HG03095 (cell line): ENCODE measurements at regions not wholly inside any gene's neighbourhood (a gene's known extent, or its start where the extent isn't known, plus 50 kb on each side); places are given as distances from the start of the nearest gene placed in this dataset.
"Not testable (repeated sequence)": the region's sequence is repeated elsewhere in the genome, so short reads cannot be mapped to it uniquely, and the experiment has no call there.

Experiments used
- ATAC-seq: cut with Tn5 transposase; IDR thresholded peaks from one replicate; pipeline ENCODE4 v1.9.1; 2021; ENCODE audit warnings: moderate library complexity; ENCODE audit not compliant: unreplicated experiment

GRCh38 chr12:88366101-88366500 lies 214.2 kb downstream of the KITLG start:
- no peak for ATAC-seq

- ATAC-seq: no peak
Measured at GRCh38 chr12:88367231-88367630, 213.0 kb downstream of the KITLG start.

DNA sequence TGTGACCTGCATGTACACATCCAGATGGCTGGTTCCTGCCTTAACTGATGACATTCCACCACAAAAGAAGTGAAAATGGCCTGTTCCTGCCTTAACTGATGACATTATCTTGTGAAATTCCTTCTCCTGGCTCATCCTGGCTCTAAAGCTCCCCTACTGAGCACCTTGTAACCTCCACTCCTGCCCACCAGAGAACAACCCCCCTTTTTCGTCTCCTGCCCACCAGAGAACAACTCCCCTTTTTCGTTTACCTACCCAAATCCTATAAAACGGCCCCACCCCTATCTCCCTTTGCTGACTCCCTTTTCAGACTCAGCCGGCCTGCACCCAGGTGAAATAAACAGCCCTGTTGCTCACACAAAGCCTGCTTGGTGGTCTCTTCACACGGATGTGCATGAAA lies 212.2 kb downstream of the KITLG start:
- not testable (repeated sequence) for ATAC-seq

DNA sequence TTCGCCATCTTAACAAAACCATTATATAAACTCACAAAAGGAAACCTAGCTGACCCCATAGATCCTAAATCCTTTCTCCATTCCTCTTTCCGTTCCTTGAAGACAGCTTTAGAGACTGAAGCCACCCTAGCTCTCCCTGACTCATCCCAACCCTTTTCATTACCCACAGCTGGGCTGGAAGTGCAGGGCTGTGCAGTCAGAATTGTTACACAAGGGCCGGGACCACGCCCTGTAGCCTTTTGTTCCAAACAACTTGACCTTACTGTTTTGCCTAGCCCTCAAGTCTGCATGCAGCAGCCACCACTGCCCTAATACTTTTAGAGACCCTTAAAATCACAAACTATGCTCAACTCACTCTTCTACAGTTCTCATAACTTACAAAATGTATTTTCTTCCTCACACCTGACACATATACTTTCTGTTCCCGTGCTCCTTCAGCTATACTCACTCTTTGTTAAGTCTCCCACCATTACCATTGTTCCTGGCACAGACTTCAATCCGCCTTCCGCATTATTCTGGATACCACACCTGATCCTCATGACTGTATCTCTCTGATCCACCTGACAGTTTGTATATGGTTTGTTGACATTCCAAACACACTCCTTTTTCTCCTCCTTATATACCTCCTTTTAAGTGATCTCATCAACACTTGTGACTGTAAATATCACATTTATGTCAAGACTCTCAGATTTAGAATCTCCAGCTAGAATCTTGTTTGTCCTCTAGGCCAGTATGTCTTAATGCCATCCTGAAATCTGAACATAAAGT lies 208.7 kb downstream of the KITLG start:
- ATAC-seq: no peak

DNA sequence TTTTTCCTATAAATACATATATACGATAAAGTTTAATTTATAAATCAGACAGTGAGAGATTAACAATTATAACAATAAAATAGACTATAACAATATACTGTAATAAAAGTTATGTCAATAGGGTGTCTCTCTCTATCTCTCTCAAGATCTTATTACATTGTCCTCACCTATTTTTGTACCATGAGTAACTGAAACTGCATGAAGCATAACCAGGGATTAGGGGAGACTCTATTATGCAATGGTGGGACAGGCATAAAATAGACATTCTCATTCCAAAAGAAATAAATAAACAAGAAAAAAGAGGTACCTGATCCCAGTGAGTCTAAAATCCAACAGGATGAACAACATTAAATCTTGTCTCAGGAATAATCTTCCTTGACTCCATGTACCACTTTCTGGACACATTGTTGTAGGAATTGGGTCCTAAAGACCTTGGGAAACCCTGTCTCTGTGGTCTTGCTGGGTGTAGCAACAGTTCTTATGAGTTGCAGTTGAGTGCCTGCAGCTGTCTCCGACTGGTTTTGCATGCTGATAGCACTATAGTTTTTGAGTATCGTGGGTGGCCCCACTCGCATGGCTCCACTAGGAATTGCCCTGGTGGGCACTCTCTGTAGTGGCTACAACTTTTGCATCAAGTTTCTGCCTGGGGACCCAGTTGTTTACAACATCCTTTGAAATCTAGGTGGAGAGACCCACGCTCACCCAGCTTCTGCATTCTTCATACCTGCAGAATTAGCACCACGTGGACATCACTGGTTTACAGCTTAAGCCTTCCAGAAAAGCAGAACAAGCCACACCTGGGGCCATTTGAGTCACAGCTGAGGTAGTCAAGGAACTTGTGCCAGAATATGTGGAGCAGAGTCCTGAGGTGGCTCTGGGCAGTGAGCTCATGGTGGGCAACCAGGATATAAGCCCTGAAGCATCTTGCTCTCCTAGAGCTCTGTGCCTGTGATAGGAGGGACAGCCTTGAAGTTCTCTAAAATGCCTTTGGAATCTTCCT lies 204.7 kb downstream of the KITLG start:
- ATAC-seq: no peak

DNA sequence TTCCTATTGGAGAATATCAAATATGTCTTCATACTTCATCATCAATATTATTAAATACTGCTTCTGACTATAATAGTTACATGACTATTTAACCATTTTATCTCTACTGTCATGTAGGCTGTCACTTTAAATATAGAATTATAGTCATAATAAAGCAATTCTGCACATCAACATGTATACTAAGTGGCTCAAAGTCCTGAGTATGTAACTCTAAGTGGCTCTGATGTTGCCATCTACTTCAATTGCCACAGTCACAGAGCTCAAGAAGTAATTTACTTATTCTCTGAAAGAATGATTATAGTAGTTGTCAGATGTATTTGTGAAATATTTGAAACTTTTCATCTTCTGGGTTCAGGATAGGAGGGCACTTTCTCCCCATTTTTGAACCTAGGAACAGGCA lies 202.3 kb downstream of the KITLG start:
- no peak for ATAC-seq

DNA sequence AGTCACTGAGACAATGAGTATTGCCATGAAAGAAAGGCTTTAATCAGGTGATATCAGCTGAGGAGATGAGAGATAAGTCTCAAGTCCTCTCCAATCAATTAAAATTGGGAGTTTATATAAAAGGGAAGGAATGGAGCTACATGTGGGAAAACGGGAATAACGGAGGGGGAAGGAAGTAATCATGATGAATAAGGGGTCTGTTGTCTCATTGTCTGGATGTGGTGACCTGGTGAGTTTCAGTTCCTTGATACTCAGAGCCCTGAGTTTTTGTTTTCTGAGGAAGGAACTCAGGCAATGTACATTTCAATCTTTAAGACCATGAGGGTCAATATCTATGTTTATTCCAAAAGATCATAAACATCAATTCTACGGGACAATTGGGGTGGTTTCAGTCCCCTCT lies 198.8 kb downstream of the KITLG start:
- no peak for ATAC-seq

DNA sequence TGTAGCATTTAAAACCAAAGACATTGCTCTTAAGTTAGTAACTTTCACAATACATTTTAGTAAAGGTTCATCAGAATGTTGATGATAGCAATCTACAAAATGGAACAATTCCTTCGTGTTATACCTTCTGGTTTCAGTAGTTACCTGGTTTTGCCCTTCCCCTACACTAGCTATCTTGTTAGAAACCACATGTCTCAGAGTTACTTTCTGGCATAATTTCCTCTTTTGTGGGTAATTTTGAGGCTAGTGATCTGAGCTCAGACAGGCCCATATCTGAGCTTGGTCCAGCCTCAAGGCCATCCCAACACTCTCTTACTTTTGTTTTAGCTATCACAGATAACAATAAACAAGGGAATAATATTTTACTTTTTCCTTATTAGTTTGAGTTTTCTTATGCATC lies 196.9 kb downstream of the KITLG start:
- peak; percentile 48 for ATAC-seq

GRCh38 chr12:88388566-88389540 lies 191.4 kb downstream of the KITLG start:
- ATAC-seq: no peak

GRCh38 chr12:88390811-88391210 lies 189.5 kb downstream of the KITLG start:
- ATAC-seq: no peak

GRCh38 chr12:88391556-88391955 lies 188.7 kb downstream of the KITLG start:
- ATAC-seq: peak; percentile 60

DNA sequence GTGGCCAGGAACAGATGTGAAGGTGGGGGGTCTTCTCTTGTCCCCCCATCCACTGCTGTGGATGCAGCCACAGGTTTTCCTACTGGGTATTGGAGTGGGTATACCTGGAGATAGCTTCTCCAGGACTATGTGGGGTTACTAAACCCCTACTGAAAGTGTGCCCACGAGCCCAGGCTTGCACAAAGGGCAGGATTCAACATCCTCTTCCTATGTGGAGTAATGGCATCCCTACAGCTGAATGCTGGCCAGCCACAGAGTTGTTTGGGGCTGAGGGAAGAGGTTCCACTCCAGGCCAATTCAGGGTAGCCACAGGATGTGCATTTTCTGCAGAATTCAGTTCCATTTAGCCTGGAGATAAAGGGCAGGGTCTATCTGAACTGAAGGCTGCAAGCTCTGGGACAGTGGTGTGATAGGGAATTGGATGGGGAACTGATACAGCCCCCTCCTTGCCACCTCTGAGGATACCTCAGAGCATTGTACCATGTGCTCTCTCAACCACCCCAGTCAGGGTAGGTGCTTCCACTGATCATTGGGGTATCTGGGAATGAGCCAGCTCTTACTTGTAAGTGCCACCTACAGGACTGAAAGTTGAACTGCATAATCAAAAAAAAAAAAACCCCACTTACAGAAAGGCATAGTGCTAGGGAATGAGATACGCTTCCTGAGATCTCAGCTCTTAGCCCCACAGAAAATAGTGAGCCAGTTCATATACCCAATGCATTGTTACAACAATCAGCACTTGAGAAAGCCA lies 187.1 kb downstream of the KITLG start:
- no peak for ATAC-seq

GRCh38 chr12:88398031-88398430 lies 182.2 kb downstream of the KITLG start:
- ATAC-seq: no peak

DNA sequence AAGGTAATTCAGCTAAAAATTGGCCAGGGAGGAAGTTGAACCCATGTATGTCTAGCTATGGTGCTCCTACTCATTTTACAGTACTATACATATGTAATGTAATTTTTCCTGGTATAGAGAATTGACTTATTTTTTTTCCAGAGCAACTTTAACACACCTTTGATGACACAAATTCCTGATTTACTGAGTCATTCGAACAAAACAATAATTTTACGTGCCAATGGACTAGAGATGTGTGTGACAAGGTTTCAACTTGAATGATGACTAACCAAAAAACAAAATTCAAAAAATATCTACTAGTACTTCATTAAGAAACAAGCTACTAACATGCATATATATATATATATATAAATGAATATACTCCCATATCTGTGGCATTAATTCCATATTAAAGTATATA lies 180.5 kb downstream of the KITLG start:
- no peak for ATAC-seq

- ATAC-seq: no peak
Measured at GRCh38 chr12:88400302-88400701, 180.0 kb downstream of the KITLG start.

DNA sequence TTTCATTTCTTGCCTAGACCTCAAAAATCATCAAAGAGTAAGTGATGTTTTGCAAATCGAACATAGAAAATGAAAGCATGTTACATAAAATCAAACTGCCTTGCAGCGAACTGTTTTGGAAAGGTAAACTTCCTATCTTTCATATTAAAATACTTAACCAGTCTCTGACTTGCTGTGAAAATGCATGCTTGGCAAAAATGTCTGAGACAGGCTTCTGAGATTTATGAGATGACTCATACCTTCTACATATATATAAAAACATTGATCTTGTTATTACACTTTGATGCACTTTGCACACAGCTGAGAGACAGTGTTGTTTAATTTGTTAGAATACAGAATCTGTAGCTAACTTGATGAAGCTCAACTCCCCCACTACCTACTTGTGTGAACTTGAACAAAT lies 179.1 kb downstream of the KITLG start:
- no peak for ATAC-seq

DNA sequence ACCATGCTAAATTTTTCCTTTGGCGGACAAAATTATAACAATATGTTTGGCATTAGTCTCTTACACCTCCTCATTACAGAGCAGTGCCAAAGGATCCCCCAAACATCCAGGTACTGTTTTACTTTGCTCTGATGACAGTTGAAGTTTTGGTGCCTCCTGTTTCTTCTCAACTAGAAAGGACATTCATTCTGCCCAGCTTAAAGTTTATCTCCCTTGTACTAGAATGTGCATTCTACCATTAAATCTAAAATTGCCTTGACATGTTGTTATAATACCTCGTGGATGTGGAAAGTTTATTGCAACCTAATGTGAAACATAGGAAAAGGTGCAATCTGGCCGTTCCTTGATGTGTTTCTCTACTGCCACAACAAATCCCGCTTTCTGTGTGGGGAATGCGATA lies 173.4 kb downstream of the KITLG start:
- ATAC-seq: no peak

DNA sequence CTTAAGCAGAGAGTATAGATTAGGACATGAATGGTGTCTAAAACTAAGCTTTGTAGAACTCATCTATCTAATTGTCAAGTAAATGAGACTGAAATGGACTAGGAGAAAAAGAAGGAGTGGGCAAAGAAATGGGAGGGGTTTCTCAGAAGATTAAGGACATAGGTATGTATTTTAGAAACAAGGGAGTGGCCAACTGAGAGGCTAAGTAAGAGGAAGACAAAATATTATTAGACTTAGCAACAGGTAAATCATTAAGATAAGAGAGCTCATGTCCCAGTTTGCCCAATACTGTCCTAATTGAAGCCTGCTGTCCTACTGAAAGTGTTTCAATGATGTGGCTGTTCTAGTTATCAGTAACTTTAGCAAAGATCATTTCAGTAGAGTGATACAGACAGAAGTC lies 171.4 kb downstream of the KITLG start:
- no peak for ATAC-seq

- ATAC-seq: no peak
Measured at GRCh38 chr12:88409257-88409656, 171.0 kb downstream of the KITLG start.

DNA sequence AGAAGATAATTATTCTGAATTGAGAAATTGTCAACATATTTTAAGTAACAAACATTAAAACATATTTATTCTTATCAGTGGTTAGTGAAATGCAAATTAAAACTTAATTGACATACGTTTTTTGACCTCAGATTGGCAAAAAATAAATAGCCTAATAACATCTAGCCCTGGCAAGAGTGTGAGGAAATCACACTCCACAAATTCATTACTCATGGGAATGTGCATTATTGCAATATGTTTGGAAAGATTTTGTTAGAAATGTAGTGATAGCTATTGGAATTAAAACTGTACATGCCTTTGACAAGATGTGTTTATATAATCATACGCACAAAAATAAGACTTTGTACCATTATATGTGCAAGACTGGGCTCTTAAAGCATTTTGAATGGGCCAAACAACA lies 168.6 kb downstream of the KITLG start:
- ATAC-seq: no peak
